GM19324 (cell line): ENCODE measurements at regions not wholly inside any gene's neighbourhood (a gene's known extent, or its start where the extent isn't known, plus 50 kb on each side); places are given as distances from the start of the nearest gene placed in this dataset.

ENCODE experiments used
- ATAC-seq: cut with Tn5 transposase; IDR thresholded peaks from one replicate; pipeline ENCODE4 v1.9.1; 2021; ENCODE audit warnings: mild to moderate bottlenecking, moderate library complexity; ENCODE audit not compliant: unreplicated experiment, low FRiP score

- no peak for ATAC-seq
Observed at GRCh38 chr16:73159296-73159695, 111.4 kb upstream of the ZFHX3 start.

DNA sequence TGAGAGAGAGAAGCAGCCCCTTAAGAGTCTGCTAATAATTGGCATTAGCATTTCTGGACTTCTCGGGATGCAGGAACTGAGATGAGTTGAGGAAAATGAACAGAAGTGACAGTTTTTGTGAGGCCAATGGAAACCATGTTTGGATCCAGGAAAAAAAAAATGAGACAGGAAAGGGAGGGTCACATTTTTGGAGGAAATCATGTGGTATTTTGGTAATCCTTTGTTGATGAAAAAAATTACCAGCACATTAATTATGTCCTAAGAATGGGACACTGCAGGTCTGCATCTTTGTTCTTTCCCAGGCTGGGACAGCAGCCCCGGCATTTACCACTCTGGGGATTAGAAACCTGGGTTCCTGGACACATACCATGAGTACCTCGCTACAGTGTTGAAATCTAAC, 109.9 kb upstream of the ZFHX3 start:
- ATAC-seq = no peak

- ATAC-seq = no peak
Observed at GRCh38 chr16:73154063-73154870, 106.3 kb upstream of the ZFHX3 start.

- no peak for ATAC-seq
Observed at GRCh38 chr16:73152386-73153125, 104.6 kb upstream of the ZFHX3 start.

DNA sequence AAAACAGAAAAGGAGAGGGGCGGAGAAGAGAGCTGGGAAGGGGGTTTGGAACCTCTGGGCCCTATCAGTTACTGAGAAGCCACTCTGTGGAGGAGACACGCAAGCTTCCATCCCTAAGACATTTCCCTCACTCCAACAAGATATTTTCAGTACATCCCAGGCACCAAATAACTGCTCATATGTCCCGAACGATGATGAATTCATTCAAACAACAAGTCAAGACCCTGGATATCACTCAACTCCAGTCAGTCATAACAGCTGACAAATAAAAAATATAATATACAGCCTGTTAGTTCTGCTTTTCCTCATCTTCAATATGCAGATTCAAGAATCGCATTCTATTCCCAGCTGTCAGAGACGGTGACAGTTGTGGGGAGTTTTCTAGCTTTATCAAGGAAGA, 104.0 kb upstream of the ZFHX3 start:
- ATAC-seq = no peak

DNA sequence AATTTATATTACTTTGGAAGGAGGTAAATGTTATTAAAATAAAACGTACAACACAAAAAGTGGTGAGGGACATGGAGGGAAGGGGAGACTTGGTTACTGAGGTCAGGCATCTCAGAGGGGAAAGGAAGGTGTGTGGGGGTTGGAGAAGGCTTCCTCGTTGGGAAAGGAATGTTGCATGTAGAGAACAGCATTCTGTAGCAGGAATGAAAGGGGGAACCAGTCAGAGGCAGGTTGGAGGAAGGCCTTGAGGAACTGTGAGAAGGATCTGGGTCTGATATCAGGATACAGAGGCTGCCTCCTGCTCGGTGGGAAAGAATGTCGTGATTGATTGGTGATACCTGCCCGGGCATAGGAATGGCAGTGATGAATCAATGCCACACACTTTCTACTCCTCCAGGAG, 103.3 kb upstream of the ZFHX3 start:
- no peak for ATAC-seq

DNA sequence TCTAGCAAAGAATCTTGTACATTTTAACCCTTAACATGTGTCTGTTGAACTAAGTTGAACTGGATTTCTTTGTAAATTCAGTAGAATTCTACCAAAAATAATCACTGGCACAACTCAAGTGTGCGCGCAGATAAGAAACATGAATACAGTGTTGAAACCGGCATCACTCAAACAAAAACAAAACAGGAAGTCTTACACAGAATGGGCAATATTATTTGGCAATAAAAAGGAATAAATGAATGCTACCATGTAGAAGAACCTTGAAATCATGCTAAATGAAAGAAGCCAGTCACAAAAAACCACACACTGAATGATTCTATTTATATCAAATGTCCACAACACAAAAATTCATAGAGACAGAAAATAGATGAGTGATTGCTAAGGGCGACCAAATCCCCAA, 102.9 kb upstream of the ZFHX3 start:
- no peak for ATAC-seq

DNA sequence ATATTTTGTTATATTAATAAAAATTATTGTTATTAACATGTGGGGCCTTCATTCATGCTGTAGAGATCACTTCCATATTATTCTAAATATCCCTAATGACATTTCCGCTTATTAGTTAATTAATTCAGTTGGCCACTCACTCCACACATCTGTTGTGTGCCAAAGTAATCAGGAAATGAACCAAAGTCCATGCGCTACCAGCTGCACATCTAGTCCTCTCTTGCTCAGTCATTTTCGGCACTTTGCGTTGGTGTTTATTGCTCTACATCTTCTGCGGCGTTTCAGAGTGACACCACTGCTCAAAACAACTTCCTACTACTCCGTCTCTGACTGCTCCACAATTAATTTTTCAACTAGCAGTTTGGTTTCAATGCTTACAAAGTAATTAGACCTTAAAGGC, 101.4 kb upstream of the ZFHX3 start:
- ATAC-seq = no peak

DNA sequence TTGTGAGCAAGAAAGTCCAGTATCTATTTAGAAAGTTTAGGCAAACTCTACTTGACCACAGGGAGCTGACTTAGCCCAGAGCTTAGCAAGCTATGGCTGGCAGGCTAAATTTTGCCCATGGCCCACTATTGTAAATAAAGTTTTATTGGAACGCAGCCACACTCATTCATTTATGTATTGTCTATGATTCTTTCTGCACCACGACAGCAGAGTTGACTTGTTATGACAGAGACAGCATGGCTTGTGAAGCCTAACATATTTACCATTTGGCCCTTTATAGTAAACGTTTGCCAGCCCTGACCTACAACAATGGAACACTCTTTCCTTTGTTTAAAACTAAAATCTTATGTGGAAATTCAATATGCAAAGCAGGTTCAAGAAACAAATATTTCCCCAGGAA, 100.0 kb upstream of the ZFHX3 start:
- no peak for ATAC-seq

GRCh38 chr16:73145166-73145880, 97.4 kb upstream of the ZFHX3 start:
- no peak for ATAC-seq

DNA sequence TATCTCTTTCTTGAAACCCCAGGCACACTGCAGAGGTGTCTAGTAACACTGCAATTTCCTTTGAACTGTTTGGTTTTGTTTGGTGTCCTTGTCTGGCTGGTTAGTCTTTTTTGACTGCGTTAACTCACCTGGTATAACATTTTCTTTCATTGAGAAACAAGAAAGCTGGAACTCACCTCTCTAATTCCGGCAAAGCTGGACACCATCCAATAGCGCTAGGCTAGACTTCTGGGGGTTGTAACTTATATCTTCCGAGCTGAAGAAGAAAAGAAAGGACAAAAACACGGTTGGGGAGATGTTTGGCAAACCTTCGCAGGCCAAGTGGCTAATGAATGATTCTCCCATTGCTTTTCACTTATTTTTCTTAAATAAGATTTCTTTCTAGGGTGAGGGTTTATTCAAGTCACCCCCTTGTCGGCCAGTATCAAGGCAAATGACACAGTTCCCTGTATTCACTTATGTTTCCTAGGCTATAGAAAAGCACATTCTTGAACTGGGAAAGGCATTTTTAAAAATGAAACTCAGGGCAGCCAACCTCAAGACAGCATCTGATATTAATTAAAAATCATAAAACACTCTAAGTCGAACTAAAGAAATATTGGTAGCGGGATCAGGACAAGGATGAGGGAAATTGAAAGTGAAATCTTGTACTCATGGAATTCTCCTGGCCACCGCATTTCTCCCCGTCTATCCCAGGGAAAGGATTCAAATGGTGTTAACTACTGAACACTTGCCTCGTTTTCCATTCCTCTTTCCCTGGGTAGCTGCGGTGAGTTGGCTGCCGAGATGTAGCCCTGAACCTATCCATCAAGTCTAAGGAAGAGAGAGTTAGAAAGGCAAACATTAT, 95.9 kb upstream of the ZFHX3 start:
- no peak for ATAC-seq

GRCh38 chr16:73143002-73143401, 95.1 kb upstream of the ZFHX3 start:
- ATAC-seq = no peak

DNA sequence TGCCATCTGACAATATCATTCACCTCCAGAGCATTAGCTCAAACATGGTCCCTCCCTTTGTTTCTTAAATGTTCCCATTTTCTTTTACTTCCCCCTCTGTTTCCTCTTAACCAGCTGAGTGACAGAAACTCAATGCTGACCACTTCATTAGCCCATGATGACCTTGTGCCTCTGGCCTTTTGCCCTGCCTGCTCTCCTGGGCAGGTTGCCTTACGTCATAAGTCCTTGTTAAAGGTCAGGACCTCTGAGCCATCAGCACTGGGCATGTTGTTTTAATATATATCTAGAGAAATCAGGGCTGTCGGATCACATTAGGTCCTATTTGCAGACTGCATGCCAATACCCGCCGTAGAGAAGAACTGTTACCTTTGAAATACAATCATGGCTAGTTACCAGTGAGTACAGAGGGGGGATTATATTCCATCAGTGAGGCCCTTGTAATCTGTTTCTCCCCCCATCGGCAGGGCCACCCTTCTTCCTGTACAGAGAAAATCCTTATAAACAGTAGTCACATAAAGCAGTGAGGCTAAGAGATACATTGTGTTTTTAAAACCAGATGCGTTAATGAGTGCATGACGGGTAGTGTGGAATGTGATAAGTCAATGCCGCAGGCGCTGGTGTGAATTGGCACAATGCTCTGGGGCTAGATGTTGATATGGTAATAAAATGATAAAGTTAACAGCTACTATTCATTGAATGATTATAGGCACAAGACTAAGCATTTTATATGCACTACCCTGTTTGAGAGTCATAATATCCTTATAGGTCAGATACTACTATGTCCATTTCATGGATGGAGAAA, 94.3 kb upstream of the ZFHX3 start:
- no peak for ATAC-seq

GRCh38 chr16:73140929-73141328, 93.0 kb upstream of the ZFHX3 start:
- no peak for ATAC-seq

- no peak for ATAC-seq
Observed at GRCh38 chr16:73131156-73131862, 83.4 kb upstream of the ZFHX3 start.

- no peak for ATAC-seq
Observed at GRCh38 chr16:73129455-73129854, 81.5 kb upstream of the ZFHX3 start.

DNA sequence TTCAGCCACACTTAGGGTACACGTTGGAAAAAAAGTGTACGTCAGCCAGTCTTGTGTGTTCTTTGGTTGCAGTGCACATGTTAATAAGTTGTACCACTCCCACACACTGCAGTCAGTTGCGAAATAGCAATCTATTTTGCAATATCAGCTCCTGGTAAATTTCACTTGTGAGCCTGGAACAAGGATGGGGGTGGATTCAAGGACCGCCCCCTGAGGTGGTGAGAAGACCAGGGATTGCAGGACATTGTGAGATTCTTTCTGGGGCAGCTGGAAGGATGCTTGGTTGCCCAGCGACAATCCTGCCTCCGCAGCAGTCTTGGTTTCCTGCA, 78.6 kb upstream of the ZFHX3 start:
- no peak for ATAC-seq

DNA sequence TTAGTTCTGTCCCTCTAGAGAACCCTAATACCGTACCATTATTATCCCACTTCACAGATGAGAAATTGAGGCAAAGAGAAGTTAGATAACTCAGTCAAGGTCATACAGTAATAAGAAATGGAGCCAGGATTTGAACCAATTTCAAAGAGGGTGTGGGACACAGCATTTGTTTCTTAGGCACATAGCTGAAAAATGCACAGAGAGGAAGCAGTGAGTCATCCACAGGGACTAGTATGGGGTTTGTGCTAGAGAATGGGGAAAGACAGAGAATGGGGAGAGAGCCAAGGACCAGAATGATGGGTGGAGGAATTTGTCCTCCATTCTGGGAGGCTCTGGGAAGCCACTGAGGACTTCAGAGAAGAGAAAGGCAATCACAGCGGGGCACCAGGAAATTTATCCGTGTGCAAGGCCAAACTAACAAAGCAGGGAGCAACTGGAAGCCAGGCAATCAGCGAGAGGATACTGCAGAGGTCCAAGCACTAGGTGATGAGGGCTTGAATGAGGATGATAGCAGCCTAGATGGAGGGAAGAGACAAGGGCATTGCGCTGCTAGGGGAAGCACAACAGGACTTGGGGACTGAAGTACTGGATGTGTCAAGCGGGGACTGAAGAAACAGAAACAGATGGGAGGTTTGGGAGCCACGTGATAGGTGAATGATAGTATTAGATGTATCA, 78.1 kb upstream of the ZFHX3 start:
- no peak for ATAC-seq
